GM03348 (cell line): ENCODE measurements at regions not wholly inside any gene's neighbourhood (a gene's known extent, or its start where the extent isn't known, plus 50 kb on each side); places are given as distances from the start of the nearest gene placed in this dataset.

Experiments used
- DNase-seq: peaks from one replicate; pipeline ENCODE4 v3.0.0; 2012; ENCODE audit warnings: low spot score

DNA sequence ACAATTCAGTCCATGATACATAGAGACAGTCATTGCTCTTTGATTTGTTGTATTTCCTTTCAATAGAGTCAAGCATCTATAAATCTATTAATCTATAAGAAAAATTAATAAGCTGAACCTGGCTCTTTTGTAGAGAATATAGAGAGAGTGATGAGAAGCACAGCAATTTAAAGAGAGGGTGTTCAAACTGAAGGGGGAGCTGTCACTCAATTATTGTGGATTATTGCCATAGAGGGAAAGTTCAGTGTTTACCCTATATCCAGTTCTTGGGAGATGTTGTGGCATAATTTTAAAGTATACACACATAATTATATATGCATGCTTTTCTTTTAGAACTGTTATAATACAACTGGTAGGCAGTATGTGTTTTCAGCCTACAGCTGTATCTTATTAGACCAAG, 1469.0 kb upstream of the PABPC4L start:
- DNase-seq: no peak
